ENCODE measurements at regions not wholly inside any gene's neighbourhood (a gene's known extent, or its start where the extent isn't known, plus 50 kb on each side); places are given as distances from the start of the nearest gene placed in this dataset.

DNA sequence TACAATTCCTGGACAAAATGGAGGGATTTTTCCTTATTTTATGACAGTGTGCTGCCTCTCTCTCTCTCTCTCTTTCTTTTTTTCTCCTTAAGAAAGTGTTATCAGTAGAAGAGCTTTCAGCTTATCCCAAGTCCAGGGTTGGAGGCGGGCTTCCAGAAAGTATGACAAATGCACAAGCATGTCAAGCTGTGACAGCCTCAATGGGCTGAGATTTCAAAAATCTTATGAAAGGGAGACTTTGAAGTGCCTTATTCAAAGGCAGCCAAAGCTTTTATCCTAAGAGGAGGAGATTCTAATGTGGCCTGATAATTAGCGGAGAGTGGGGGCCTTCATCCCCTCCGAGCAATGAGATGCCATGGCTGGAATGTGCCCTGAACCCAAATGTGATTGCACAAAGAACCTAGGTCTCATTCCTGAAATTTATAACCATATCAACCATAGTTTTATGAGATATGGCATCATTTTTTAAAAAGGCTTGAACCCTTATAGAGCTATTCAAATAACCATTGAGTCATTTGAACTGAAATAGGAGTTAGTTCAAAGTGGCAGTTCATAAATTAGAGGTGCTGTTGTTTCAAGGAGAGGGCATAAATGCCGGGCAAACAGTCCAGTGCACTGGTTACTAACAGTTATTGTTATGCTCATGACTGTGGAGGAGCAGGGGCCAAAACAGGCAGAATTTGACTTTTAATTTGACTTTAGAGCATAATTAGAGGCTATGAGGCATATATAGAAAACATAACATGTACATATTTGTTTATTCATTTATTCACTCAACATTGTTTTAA lies 261.6 kb upstream of the THRB start:
- Histone ChIP-seq H3K9ac (ENCODE audit: low read depth, low read length) (no peak overlapping the region), H3K4me1 (ENCODE audit: insufficient read depth, low read length) (no peaks in the 10 kb centered on the region), H3K9me3 (ENCODE audit: control insufficient read depth, insufficient read depth, low read length) (no peaks in the 10 kb centered on the region), H3K36me3 (ENCODE audit: insufficient read depth, low read length) (no peaks in the 10 kb centered on the region; the same call in 1 of the 2 replicates)

DNA sequence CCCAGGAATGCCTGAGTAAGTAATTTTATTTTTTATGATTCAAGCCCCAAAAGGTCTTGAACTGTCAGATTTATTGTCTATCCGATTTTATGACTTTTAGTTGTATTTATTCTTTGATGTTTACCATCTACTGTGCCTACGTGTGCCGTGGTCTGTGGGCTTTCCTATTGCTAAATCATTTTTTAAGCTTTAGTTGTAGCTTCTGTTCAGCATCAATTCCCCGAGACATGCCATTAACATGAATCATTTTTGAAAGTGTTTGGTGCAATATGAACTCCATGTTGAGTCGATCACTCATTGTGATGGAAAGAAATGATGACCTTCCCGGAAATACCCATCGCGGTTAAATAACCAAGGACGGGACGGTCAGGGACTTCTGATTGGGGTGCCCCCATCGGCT lies 268.7 kb upstream of the THRB start:
- no peaks in the 10 kb centered on the region for H3K4me1 ChIP-seq (ENCODE audit: insufficient read depth, low read length)

GRCh38 chr3:24764236-24764915 lies 269.7 kb upstream of the THRB start:
- Histone ChIP-seq H3K9ac (ENCODE audit: low read depth, low read length) (no peak overlapping the region), H3K36me3 (ENCODE audit: insufficient read depth, low read length) (no peaks in the 10 kb centered on the region), H3K9me3 (ENCODE audit: control insufficient read depth, insufficient read depth, low read length) (no peaks in the 10 kb centered on the region), H3K4me1 (ENCODE audit: insufficient read depth, low read length) (no peaks in the 10 kb centered on the region)

More for the DNA sequence above, 268.7 kb upstream of the THRB start:
- Histone ChIP-seq H3K36me3 (ENCODE audit: insufficient read depth, low read length) (no peaks in the 10 kb centered on the region), H3K9ac (ENCODE audit: low read depth, low read length) (no peak overlapping the region), H3K9me3 (ENCODE audit: control insufficient read depth, insufficient read depth, low read length) (no peaks in the 10 kb centered on the region)

GRCh38 chr3:24765399-24765798 lies 270.7 kb upstream of the THRB start:
- H3K9me3 ChIP-seq (ENCODE audit: control insufficient read depth, insufficient read depth, low read length) = no peaks in the 10 kb centered on the region
- H3K4me1 ChIP-seq (ENCODE audit: insufficient read depth, low read length) = no peaks in the 10 kb centered on the region
- H3K9ac ChIP-seq (ENCODE audit: low read depth, low read length) = no peak overlapping the region
- no peaks in the 10 kb centered on the region for H3K36me3 ChIP-seq (ENCODE audit: insufficient read depth, low read length)

GRCh38 chr3:24769918-24770317 lies 275.3 kb upstream of the THRB start:
- Histone ChIP-seq H3K36me3 (ENCODE audit: insufficient read depth, low read length) (no peaks in the 10 kb centered on the region), H3K9ac (ENCODE audit: low read depth, low read length) (no peak overlapping the region), H3K4me1 (ENCODE audit: insufficient read depth, low read length) (no peaks in the 10 kb centered on the region), H3K9me3 (ENCODE audit: control insufficient read depth, insufficient read depth, low read length) (no peaks in the 10 kb centered on the region)

DNA sequence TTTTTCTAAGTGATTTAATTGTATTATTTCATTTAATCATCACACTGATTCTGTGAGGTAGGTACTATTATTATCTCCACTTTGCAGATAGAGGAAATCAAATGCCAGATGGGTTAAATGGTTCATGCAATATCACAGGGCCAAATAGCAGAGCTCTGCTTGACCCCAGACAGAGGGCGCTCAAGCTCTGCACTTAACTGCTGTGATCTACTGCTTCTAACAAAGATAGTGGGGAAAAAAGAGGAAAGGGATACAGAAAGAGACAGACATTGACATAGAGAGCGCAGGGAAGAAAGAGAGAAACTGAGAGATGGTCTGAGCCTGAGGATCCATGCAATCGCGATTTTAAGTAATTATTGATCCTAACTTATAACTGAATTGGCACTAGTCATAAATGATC lies 279.1 kb upstream of the THRB start:
- Histone ChIP-seq H3K36me3 (ENCODE audit: insufficient read depth, low read length) (no peaks in the 10 kb centered on the region), H3K9me3 (ENCODE audit: control insufficient read depth, insufficient read depth, low read length) (no peaks in the 10 kb centered on the region), H3K9ac (ENCODE audit: low read depth, low read length) (no peak overlapping the region), H3K4me1 (ENCODE audit: insufficient read depth, low read length) (no peaks in the 10 kb centered on the region)

- H3K4me1 ChIP-seq (ENCODE audit: insufficient read depth, low read length) = no peaks in the 10 kb centered on the region
- no peaks in the 10 kb centered on the region for H3K36me3 ChIP-seq (ENCODE audit: insufficient read depth, low read length)
- no peak overlapping the region for H3K9ac ChIP-seq (ENCODE audit: low read depth, low read length)
- H3K9me3 ChIP-seq (ENCODE audit: control insufficient read depth, insufficient read depth, low read length) = no peaks in the 10 kb centered on the region; the same call in 1 of the 2 replicates
Measured at GRCh38 chr3:24780991-24781390, 286.3 kb upstream of the THRB start.

GRCh38 chr3:24781454-24781853 lies 286.8 kb upstream of the THRB start:
- H3K36me3 ChIP-seq (ENCODE audit: insufficient read depth, low read length) = no peaks in the 10 kb centered on the region
- H3K9me3 ChIP-seq (ENCODE audit: control insufficient read depth, insufficient read depth, low read length) = no peaks in the 10 kb centered on the region; the same call in 1 of the 2 replicates

DNA sequence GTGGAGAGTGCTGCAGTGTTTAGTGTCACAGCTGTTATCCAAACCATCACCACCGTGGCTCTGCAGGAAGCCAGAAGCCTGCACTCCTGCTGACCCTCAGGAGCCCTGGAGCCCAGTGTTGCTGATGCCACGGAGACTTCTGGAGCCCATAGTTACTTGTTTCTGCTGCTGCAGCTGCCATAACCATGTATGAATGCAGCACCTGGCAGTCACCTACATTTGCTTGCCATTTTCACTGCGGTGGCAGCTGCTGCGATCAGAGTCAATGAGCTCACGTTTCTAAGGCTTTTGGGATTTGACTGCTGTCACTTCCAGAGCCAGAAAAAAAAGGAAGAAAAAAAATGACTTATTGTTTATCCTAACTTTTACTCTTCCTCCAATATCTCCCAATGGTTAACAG lies 299.2 kb upstream of the THRB start:
- Histone ChIP-seq H3K9ac (ENCODE audit: low read depth, low read length) (no peak overlapping the region), H3K36me3 (ENCODE audit: insufficient read depth, low read length) (no peaks in the 10 kb centered on the region), H3K9me3 (ENCODE audit: control insufficient read depth, insufficient read depth, low read length) (no peaks in the 10 kb centered on the region), H3K4me1 (ENCODE audit: insufficient read depth, low read length) (no peaks in the 10 kb centered on the region)

More at GRCh38 chr3:24781454-24781853, 286.8 kb upstream of the THRB start:
- Histone ChIP-seq H3K4me1 (ENCODE audit: insufficient read depth, low read length) (no peaks in the 10 kb centered on the region), H3K9ac (ENCODE audit: low read depth, low read length) (no peak overlapping the region)

GRCh38 chr3:24802614-24803013 lies 308.0 kb upstream of the THRB start:
- Histone ChIP-seq H3K9me3 (ENCODE audit: control insufficient read depth, insufficient read depth, low read length) (no peaks in the 10 kb centered on the region), H3K36me3 (ENCODE audit: insufficient read depth, low read length) (no peaks in the 10 kb centered on the region), H3K4me1 (ENCODE audit: insufficient read depth, low read length) (no peaks in the 10 kb centered on the region; the same call in 1 of the 2 replicates), H3K9ac (ENCODE audit: low read depth, low read length) (no peak overlapping the region)

DNA sequence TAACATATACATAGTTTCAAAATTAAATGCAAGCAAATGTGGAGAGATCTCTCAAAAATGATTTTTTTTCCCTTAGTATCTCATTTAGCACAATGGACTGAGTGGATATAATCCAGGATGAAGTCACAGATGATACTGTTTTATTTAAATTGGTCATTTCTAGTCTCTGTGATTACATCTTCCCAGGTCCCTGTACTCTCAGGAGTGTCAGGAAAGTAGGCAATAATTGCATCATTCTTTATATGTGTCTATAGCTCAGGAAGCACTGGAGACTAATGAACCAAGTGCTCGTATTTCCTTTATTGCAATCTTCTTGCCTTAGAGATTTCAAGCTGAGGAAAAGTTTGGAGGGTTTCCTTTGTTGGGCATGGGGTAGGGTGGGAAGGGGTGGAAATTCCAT lies 309.4 kb upstream of the THRB start:
- Histone ChIP-seq H3K9ac (ENCODE audit: low read depth, low read length) (no peak overlapping the region), H3K9me3 (ENCODE audit: control insufficient read depth, insufficient read depth, low read length) (no peaks in the 10 kb centered on the region), H3K4me1 (ENCODE audit: insufficient read depth, low read length) (peaks cover 4% of the 10 kb centered on the region; the same call in 1 of the 2 replicates), H3K36me3 (ENCODE audit: insufficient read depth, low read length) (no peaks in the 10 kb centered on the region)

DNA sequence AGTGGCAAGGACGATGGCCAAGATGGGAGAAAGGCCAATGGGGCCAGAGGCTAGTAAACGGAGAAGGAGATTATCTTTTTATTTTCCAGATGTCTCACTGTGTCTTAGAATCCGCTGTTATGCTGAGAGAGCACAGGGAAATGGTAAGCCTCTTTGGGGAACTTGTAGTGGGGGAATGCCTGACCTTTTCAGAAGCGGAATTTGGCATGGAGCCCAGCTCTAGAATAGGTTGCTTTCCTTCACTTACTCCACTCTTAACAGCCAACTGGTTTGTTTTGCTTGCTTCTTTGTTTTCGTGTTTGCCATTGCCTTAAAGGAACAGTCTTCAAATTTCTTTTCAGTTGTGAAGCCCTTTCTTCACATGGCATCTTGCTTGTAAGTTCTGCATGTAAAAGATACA lies 316.2 kb upstream of the THRB start:
- no peaks in the 10 kb centered on the region for H3K36me3 ChIP-seq (ENCODE audit: insufficient read depth, low read length)
- H3K9me3 ChIP-seq (ENCODE audit: control insufficient read depth, insufficient read depth, low read length) = no peaks in the 10 kb centered on the region
- peaks cover 4% of the 10 kb centered on the region; the same call in 1 of the 2 replicates for H3K4me1 ChIP-seq (ENCODE audit: insufficient read depth, low read length)
- no peak overlapping the region for H3K9ac ChIP-seq (ENCODE audit: low read depth, low read length)

DNA sequence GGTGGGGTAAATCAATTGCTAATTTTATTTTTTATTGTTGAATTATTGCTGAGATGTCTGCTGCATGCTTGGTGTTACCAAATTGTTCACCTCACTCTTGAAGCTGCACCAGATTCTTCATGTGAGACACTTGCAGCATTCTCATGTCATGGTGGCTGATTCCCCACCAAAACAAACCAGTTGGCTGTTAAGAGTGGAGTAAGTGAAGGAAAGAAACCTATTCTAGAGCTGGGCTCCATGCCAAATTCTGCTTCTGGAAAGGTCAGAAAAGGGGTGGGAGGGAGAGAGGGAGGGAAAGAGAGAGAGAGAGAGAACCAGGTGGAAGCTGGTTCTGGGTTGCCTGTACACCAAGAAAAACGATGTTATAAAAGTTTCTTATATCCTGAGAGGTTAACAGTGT lies 317.5 kb upstream of the THRB start:
- H3K9me3 ChIP-seq (ENCODE audit: control insufficient read depth, insufficient read depth, low read length) = no peaks in the 10 kb centered on the region

GRCh38 chr3:24818055-24818454 lies 323.4 kb upstream of the THRB start:
- no peak overlapping the region for H3K9ac ChIP-seq (ENCODE audit: low read depth, low read length)
- H3K36me3 ChIP-seq (ENCODE audit: insufficient read depth, low read length) = no peaks in the 10 kb centered on the region
- H3K4me1 ChIP-seq (ENCODE audit: insufficient read depth, low read length) = no peaks in the 10 kb centered on the region
- no peaks in the 10 kb centered on the region for H3K9me3 ChIP-seq (ENCODE audit: control insufficient read depth, insufficient read depth, low read length)

More for the DNA sequence above, 317.5 kb upstream of the THRB start:
- no peak overlapping the region for H3K9ac ChIP-seq (ENCODE audit: low read depth, low read length)
- peaks cover 4% of the 10 kb centered on the region; the same call in 1 of the 2 replicates for H3K4me1 ChIP-seq (ENCODE audit: insufficient read depth, low read length)
- H3K36me3 ChIP-seq (ENCODE audit: insufficient read depth, low read length) = no peaks in the 10 kb centered on the region

DNA sequence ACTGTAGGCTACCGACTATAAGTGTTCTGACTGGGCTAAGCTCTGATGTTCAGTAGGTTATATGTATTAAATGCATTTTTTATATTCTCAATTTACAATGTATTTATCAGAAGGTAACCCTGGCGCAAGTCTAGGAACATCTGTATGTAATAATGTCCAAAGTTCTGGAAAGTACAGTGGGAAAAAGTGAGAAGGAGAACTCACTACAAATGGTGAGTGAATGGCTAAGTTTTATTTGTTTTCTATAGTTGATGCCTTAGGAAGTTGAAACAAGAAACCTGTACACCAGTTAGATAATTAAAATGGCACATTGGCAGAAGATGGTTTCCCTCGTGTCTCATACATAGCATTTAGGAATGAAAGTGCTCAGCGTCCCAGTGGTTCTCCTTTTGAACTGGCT lies 333.4 kb upstream of the THRB start:
- H3K4me1 ChIP-seq (ENCODE audit: insufficient read depth, low read length) = no peaks in the 10 kb centered on the region; the same call in none of the 2 replicates
- H3K36me3 ChIP-seq (ENCODE audit: insufficient read depth, low read length) = no peaks in the 10 kb centered on the region
- H3K9ac ChIP-seq (ENCODE audit: low read depth, low read length) = no peak overlapping the region
- H3K9me3 ChIP-seq (ENCODE audit: control insufficient read depth, insufficient read depth, low read length) = no peaks in the 10 kb centered on the region

All from ES-I3 (cell line).